ENCODE measurements at regions not wholly inside any gene's neighbourhood (a gene's known extent, or its start where the extent isn't known, plus 50 kb on each side); places are given as distances from the start of the nearest gene placed in this dataset.
A peak's percentile ranks its signal among the peaks of the same experiment; 100 is the strongest.

DNA sequence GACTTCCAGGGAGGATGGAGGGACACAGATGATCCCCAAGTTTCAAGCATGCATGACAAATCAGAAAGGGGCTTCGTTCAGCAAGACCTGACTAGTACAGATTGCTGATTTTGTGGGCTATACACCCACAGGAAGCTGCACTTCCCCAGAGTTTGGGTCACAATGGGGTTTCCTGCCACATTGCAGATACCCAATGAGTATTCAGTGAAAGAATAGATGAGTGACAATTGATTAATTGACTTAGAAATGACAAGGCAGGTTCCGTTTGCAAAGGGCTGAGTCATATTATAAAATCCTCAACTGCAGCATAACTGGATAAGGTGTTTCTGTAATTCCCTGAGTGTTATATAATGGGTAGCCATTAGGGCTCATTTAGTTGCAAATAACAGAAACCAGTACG is 146.6 kb upstream of the TBL1X start:
- DNase-seq, result peak; percentile 57

DNA sequence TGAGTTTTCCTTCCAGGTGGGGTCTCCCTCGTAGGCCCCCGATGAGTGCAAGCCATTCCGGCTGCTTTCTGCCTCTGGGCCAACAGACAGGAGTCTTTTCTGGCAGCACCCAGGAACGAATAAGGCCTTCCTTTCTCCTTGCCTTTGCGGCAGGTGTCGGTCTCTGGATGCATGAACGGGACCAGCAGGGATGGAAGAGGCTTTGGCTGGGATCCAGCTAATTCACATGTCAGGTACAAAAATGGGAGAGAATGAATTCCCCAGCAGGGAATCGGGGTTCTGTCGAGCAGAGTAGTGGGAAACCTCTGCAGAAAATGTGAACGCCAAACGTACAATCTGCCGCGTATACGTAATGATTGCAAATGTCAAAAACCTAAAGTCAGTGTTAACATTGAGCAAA is 146.1 kb upstream of the TBL1X start:
- DNase-seq, result no peak

DNA sequence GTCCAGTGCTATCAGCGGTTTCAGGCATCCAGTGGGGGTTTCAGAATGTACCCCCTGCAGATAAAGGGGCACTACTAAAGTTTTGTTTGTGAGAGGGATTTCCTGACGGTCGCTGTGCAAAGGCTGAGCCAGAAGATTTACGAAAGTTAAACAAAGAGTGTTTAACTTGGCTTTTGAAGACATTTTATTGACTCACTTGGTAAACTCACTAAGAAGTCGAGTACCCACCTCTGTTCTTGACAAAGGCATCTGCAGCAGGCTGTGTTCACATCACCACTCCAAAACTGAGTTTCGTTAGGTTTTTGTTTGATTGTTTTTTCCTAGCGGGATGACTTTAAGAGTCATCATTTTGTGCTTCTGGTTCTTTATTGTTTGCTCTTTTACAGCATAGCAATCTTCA is 143.9 kb upstream of the TBL1X start:
- no peak for DNase-seq

DNA sequence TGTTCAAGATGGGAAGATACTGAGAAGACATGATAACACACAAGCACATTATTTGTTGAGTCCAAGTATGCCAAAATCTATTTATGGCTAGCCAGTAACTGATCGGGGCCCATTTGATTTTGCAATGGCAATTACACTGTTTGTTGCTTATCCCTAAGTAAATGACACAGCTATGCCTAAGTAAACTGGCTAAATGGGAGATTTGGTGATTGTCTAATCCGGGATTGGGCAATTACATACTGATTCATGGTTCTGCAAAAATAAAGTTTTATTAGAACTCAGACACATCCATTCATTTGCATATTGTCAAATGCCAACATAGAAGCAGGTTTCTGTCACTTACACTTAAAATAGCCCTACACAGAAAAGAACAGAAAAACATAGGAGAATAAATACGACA is 140.2 kb upstream of the TBL1X start:
- no peak for DNase-seq

DNA sequence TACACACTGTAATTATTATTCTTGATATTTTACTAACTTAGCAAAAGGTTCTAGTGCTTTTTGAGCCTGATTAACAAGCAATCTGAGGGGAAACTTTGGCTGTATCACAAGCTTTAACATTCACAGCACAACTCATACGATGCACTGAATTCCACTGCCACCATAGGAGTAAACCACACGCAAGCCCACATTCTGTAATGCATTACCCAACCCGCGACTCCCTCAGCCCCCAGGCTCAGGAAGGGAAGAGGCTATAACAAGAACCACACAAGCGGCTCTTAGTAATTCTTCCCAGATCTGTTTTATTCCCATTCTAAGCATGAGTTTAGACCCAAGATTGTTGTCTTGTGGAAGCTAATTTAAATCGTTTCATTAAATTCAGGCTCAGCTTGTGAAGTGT is 138.5 kb upstream of the TBL1X start:
- no peak for DNase-seq

DNA sequence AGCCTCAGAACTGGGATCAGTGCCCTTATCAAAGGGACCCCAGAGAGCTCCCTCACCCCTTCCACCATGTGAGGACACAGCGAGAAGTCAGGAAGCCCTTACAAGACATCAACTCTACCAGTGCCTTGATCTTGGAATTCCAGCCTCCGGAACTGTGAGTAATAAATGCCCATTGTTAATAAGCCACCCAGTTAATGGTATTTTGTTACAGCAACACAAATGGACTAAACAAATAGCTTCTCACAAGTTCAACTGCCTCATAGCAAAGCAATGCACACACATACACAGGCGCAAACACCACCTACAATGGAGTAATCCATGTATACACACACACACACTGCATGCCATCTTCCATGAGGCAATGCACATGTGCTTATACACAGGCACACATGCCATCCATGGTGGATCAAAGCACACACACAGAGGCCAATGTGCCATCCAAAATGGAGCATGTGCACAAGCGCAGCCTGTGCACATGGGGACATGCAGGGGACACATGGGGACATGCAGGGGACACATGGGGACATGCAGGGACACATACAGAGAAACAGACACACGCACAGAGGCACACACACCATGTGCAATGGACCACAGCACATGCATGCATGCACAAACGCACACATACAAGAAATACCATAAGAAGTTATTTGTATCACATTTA is 137.6 kb upstream of the TBL1X start:
- no peak for DNase-seq

DNA sequence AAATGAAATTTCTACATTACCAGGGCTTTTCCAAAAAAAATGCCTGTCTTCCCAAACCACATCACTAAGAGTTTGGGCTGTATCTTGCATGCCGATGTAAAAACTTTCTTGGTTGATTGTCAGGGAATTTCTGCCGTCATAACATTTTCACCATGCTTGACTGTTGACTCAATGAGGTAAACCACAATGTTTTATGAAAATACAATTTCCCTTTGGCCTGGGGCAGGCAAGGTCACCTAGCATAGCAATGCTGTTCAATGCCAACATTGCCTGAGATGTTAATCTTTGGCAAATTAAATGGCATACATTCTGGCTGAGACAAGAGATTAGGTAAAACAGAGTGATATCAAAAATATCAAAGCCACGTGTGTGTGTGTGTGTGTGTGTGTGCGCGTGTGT is 137.1 kb upstream of the TBL1X start:
- no peak for DNase-seq

DNA sequence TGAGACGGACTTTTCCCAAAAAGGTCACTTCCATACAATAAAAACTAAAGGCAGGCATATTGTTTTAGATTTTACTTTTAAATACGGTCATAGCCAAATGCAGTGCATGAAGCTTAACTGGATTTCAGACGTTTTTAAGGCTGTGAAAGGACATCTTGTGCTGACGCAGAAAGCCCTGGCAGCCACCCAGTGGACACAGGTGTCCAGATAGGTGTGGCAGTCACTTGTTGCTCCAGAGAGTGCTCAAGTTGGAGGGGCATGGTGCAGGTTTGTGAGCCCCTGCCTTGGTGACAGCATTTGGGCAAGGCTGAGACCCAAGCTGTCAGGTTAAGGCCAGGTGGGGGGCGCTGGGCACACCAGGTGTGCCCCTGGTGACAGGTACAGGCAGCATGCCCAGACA is 135.8 kb upstream of the TBL1X start:
- DNase-seq, result no peak

DNA sequence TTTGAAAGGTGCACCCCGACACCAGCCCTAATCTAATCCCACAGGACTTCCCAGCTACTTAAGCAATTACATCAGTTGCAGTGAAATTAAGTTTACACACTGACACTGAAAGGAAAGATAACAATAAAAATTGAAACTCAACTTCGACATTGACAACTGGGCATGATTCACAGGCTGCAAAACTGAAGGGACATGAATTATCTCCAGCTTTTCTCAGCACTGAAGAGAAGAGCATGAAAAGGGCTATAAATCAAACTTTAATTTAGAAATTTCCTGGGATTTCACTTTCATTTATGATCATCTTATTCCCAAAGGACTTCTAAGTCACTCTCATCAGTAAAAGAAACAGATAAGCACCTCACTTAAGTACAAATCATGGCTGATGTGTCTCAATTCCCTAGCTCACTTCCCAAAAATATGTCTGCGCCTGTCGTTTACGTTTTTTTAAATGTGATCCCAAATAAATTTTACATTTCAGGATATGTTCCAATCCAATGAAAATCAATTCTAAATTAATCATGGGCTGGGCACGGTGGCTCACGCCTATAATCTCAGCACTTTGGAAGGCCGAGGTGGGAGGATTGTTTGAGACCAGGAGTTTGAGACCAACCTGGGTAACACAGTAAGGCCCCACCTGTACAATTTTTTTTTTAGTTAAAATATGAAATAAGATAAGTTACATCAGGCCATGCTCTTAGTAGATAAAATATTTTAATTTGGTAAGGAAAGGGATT is 134.4 kb upstream of the TBL1X start:
- DNase-seq, result no peak

DNA sequence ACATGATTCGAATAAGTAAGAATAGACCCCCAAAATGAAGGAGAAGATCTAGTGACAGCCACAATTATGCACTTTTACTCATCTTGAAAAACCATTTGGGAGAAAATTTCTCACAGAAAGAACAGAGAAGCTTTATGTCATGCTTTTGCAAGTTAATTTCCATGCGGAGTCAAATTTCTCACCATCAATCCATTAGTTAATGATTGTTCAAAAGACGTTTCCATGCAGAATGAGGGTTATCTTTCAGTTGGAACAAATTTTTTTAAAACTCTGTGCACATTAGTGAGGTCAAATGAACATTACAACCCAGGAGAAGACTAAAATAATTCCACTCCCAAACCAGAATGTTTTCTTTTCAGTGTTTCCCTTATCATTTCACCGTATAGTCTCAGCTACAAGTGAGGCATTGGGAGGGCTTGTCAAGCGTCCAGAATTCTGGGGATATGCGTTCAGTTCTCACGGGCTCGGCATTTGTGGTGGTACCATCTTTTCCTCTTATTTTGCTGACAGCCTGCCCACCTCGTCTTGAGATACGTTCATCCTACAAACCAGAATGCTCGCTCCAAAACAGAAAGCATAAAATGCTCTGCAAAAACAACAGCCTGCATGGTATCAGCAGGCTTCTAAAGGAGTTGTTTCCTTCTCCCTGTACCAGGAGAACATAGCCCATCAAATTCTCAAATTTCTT is 130.8 kb upstream of the TBL1X start:
- DNase-seq, result no peak

DNA sequence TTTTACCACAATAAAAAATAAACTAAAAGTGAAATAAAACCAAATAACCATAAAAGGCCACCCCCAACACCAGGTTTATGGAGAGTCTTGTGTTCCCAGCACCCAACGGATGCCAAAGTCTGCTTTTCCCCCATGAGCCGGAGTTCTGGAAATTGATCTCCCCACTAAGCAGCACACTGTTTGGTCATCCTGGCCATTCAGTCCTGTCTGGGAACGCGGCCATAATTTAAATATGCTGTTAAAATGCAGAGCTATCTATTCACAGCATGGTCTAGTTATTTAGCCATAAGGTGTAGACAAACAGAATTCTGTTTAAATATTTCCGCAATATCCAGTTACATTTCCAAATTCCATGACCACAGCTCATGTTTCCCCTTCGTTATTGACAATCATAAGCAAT is 129.6 kb upstream of the TBL1X start:
- no peak for DNase-seq

DNA sequence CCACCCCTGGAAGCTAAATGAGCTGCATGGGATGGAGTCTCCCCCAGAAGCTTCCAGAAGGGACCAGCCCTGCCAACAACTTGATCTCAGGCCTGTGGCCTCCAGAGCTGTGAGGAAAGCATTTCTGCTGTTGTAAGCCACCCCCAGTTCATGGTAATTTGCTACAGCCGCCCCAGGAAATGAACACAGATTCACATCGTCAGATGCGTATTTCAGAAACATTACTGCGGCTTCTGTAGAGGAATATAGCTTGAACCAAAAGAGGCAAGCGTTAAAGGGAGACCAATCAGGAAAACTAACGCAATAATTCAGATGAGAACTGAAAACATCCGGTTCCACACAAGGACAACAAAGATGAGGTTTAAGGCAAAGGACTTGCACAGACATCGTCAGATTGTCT is 128.4 kb upstream of the TBL1X start:
- no peak for DNase-seq

DNA sequence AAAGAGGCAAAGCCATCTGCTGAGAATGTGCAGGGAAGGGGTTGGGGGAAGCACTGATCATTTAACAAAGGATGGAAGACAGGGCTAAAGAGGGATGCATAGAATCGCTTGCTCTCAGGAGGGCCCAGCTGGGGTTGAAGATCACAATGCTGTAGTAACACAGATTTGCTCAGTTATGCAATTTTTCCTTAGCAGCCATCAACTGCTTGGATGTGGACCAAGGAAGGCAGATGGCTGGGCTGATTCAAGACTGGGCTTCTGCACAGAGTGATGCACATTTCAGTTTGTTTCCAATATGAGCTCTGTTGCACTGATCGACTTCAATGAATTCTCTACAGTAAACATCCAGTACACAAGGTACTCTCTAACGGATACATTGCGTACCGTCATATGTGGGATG is 127.8 kb upstream of the TBL1X start:
- no peak for DNase-seq

DNA sequence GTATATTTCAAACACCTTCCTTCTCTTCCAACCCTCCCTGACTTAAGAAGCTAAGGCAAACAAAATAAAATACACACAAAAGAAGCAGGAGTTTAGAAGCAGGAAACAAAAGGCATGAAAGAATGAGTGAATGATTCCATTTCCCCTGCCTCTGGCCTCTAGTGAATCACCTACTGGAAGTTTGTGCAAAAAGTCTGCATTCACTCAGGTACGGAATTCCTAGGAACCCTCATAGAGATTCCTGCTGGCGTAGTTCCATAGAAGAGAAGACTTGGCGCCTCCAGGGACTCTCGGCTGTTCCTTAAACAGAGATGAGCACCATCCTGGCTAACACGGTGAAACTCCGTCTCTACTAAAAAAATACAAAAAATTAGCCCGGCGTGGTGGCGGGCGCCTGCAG is 125.9 kb upstream of the TBL1X start:
- no peak for DNase-seq

DNA sequence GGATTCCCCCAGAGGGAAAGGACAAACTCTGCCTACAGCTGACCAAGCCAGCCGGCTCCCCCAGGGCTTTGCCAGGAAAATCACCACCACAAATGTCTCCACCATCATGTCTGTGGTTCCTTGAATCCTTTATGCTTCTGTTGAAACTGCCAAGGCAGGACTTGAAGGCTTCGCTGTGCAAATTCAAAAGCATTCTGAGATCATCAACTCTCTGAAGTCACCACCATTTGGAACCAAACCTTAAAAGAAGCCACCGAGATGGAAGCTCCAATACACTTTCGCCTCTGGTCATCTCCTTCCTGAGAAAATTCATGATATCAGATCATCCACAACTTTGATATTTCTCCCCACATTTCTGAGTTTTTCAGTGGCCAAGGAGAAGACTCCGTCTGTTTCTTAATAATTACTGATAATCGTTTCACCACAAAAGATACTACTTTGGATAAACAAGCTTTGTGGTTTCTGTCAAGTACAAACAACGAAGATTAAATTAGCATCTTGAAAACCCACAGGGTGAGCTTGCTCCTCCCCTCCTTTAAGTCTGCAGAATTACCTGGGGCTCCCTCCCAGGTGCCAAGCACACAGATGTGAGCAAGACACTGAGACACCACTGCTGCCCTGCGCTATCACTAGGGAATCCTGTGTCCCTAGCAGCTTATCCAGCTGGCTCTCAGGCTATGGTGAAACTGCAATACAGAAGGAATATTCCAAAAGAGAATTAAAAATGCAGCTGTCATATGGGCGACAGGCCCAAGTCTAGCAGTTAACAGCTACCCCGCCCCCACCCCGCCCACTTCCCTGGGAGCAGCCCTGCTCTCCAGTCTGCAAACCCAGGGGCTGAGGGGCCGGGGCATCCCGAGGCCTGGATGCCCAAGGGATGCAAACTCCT is 125.0 kb upstream of the TBL1X start:
- no peak for DNase-seq

DNA sequence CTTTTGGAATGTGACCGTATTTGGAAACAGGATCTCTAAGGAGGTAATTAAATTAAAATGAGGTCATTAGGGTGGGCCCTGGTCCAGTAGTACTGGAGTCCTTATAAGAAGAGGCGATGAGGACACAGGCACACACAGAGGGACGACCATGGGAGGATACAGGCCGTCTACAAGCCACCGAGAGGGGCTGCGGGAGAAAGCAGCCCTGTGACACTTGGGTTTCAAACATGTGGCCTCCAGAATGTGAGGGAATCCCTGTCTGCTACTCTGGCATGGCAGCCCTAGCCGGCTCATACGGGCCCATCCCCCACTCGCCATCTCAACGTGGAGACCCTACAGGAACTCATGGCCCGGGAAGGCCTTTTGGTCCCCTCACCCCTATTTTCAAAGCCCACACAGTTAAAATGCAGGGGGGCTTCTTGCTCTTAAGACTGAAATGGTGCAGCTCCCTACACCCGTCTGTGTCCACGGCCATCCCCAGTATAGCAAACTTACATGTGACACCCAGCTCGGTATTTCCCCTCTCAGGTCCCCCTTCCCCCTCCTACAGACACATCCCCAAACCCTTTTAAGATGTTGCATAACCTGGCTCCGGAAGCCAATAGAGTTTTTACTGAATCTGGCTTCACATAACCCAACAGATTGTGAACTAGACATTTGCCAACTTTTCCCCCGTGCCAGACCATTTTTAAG is 124.1 kb upstream of the TBL1X start:
- DNase-seq, result peak; percentile 25

DNA sequence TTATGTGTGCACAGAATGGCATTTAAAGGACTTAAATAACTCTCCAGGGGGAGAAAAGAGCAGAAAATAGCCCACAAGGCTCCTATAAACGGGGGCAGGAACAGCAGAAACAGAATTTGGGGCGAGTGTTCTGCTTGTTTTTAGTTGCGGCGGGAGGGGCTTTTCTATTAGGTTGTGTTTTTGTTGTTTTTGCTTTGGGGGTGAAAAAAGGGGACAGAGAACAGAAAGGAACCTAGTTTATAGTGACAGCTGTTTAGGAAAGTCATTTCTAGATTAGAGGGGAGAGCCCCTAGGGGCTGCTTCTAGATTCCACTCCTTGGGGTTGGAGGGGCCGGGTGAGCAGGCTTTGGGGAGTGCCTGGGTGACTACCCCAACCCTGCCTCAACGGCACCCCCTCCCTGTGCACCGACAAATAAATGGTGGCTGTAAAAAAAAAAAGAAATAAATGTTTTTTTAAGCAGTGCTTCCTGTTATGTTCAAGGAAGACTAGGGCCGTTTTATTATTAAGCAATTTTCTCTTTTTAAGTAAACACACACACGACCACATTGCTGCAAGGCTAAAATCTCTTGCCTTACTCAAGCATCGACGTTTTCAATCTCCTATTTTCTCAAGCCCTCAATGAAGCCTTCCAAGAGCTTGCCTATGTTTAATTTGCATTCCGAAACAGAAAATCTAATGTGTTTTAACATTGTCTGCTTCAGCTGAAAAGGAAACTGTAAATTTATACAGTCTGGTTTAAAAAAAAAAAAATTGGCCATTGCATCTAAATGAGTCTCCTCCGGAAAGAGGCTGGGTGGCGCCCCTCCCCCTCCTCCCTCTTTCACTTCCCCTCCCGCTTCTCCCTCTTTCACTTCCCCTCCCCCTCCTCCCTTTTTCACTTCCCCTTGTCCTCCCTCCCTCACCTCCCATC is 123.3 kb upstream of the TBL1X start:
- DNase-seq, result peak; percentile 60

DNA sequence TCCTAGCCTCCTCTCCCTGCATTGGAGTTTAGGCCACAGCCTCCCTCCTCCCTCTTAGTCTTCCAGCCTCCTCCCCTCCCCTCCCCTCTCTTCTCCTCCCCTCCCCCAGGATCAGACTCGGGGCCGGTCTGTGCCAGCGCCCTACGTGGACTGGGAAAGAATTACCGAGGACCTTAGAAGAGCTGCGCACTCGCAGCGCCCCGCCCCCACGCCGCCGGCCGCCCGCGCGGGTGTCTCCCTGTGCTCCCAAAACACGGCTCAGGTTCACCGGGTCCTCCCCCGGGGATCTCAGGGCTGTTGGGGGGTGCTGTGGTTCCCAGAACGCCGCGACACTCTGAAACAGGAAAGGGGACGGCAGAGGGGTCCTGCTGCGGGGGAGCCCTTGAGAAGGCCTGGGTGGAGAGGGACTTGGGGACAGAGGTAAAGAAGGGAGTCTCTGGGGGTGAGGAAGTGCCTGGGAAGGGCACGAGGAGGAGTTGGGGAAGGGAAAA is 122.3 kb upstream of the TBL1X start:
- peak; percentile 64 for DNase-seq

DNA sequence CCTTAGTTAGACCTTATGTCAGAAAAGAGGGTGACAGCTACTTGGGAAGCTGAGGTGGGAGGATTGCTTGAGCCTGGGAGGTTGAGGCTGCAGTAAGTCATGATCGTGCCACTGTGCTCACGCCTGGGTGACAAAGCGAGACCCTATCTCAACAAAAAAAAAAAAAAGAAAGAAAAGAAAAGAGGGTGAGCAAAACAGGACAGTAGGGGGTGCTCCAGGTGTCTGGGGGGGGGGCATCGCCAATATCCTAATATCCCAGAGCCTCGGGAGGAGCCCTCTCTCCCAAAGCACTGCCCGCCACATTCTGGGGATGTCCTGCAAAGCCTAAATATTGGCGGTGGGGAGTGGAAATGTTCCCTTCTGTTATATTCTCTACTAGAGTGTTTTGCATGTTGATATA is 120.9 kb upstream of the TBL1X start:
- DNase-seq, result no peak

DNA sequence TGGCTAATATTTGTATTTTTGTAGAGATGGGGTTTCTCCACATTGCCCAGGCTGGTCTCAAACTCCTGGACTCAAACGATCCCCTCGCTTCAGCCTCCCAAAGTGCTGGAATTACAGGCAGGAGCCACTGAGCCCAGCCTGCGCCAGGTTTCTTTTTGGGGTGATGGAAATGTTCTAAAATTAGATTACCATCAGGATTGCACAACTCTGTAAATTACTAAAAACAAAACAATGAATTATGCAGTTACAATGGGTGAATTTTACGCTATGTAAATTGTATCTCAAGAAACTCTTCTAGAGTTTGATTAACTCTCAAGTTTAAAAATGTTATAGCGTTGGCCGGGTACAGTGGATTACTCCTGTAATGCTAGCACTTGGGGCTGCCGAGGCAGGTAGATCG is 118.9 kb upstream of the TBL1X start:
- no peak for DNase-seq

Data from GDM1 (cell line).